Activated CD4-positive, alpha-beta T cell treated with anti-CD3 and anti-CD28 coated beads for 48 hours (primary cell): ENCODE measurements at regions not wholly inside any gene's neighbourhood (a gene's known extent, or its start where the extent isn't known, plus 50 kb on each side); places are given as distances from the start of the nearest gene placed in this dataset.
"Not testable (repeated sequence)": the region's sequence is repeated elsewhere in the genome, so short reads cannot be mapped to it uniquely, and the experiment has no call there.

Experiments
- DNase-seq: peaks from one replicate; pipeline ENCODE4 v3.0.0-alpha.2; 2020

DNA sequence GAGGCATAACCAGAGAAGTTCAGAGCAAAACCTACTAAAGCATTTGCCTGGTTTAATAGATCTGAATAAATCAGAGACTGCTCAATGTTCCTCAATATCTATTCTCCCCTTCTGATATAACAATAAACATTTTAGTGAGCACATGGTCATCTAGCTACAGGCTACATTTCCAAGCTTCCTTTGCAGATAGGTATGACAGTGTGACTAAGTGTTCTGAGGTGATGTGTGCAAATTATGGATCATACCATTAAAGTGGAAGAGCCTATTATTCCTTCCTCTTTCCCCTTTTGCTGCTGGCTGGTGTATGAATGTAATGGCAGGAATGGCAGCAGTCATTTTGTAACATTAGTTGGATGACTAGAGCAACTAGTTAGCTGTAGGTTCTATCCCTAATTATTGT, 285.8 kb upstream of the RASA1 start:
- no peak for DNase-seq

DNA sequence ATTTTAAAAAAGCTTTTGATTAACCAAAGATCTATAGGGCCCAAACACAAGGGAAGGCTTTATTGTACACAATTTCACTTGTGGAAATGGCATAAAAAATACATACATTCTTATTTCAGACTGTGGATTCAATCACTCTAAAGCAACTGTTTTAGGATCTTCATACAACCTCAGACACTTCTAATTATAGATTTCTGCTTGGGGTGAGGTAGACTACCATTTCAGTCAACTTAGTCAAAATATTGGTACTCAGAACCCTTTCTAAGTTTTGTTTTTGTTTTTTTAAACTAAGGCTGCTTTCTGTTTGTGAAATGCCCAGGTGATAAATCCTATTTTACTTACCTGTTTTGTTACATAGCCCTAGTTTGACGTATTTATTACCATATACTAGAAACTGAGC, 284.5 kb upstream of the RASA1 start:
- DNase-seq = no peak

DNA sequence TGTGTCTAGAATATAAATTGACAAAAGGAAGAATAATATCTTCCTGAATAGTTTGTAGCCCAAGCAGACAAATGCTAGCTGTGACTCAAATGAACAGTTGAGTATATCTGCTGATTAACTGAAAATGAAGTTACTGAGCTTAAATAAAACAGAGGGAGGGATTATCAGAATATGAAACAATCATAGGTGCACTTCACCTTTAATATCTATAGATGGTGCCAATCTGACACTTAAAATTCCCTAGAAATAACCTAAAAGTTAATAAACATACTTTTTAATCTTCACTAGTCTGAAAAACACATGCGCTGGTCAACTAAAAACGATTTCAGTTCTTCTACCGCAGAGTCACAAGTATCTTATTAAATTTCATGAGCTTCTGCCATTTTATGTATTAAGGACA, 280.8 kb upstream of the RASA1 start:
- DNase-seq = no peak

DNA sequence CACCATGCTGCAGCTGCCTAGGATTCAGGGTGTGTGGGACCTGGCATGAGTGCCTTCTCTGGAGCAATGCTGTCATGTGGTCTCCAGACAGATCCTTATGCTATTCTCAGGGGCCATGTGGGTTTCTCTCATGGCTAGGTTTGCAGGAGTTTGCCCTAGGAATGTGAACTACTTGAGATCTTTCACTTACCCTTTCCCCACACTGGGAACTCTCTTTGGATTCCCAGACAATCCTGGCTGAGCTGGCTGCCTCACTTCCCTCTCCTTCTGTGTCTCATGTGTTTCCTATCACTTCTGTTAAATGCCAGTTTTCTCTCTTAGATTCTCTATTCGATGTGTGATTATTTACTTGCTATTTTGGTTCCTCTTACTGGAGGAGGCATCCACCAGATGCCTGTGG, 270.2 kb upstream of the RASA1 start:
- no peak for DNase-seq

DNA sequence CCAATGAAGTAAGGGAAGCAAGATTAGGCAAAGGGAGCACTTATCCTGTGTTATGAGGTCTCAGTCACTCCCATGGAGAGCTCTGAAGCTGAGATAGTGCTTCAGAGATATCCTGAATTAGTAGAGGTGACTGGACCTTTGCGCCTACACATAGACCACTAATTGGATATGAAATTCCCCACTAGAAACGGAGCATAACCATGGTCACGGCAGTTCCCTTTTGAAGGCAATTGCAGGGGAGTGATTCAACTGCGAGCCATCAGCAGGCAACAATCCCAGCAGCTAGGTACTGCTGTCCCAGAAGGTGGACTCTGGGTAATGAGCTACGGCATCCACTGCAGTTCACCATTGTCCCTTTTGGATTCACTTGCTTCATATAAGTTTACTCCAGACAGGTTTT, 267.7 kb upstream of the RASA1 start:
- DNase-seq = no peak

DNA sequence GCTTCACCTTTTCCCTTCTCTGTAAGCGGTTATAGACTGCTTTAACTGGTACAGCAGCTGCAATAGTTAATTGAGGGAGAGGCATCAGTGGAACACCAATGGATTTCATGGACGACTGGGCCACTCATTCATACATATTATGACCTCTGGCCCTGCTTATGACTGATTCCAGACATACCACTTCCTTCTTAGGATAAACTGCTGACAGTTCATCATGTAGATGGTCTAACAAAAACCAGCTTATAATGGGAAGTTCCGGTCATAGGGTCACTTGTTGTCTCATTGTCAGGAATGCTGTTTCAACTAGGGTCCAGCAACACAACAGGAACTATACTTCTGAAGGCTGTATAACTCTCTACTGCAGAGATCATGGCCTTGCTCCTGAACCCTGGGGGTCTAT, 265.2 kb upstream of the RASA1 start:
- DNase-seq = no peak

DNA sequence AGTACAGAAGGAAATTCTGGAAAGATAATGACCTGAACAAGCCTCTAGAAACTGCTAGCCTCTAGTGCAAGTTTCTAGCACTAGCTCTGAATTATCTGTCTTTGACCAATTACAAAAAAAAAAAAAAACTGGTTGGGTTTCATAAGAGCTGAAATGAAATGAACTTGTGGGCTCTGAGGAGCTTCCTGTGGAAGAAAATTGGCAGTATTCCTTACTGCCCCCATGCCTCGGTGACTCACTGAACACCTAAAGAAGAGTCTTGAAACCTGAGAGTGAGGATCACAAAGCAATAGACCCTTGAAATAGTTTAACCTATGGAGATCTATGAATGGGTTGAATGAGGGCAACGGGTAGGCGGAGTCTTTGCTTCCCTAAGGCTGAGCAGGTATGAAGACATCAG, 263.6 kb upstream of the RASA1 start:
- DNase-seq = no peak

DNA sequence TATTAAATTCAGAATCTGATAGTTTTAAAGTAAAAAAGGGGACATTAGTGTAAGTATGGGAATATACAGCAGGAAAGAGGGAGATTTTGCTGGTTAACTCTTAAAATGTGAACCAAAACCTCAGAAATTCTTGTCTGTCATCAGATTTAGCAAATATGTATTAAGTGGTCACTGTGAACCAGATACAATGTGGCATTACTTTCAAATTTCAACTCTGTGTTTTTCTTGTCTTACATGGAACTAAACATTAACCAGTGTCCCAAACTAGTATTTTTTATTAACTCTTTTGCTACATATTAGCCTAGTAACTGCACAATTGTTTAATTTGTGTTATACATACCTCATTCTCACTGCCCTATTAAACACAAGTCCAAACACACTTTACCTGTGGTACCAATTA, 259.9 kb upstream of the RASA1 start:
- no peak for DNase-seq

DNA sequence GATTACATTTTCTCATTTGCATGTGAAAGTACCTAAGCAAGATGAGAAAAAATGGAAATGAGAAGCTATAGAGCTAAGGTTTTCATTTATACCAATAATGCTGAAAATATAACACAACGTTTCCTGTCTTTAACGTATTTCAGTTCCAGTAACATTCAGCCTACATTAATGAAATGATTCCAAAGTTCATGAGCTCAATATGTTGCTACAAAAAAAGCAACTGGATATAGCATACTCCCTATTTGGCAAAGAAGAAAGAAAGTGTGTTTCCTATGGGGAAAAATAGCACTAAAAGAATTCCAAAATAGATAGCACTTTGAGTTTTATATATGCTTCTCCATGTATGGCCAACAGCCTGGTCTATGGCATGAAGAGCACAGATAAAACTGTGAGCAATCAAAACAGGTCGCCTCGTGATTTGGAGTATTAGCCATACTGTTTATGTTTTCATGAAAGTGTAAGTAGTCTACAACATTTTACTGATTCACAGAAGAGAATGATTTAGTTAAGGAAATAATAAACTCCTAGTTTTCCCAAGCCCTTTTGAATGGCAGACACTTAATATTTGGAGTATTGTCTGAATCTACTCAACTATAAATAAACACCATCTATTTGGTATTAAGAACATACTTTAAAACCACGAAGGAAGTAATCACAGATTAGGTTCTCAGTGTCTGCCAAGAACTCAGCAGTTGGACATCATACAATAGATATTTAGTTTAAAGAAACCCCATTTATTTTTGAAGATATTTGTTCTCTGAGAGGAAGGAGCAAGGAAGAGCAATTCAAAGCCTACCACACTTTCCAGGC, 258.7 kb upstream of the RASA1 start:
- DNase-seq = no peak

DNA sequence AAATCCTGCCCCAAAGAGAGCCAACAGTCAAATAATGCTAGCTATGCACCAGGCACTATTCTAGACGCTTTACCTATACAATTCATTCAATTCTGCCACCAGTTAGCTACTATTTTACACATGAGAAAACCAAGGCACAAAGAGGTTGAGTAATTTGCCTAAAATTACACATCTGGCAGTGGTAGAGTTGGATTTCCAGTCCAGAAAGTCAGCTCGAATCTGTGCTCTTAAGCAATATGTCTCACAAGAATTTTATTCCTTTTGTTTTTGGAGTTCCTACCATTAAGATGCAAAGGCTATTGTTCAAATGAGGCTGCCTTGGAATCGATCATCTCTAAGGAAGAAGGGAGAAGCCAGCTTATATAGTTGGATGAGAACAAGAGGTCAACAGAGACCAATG, 256.9 kb upstream of the RASA1 start:
- no peak for DNase-seq

DNA sequence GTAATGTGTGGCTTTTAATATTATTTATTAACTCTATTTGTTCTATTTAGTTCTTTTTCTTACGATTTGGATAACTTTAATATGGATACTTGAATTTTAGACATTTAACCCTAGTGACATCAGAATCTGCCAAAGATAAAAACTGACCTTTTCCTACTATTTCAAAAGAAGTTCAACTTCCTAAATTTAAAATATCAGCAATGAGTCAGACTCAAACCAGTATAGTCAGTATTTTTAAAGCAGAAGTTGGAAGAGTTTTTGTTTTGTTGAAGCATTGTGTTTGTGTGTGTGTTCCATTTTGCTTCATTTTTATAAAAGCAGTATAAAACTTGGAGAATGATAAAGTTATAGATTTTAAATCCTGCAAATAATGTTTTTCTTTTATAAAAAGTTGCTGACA, 251.8 kb upstream of the RASA1 start:
- no peak for DNase-seq

DNA sequence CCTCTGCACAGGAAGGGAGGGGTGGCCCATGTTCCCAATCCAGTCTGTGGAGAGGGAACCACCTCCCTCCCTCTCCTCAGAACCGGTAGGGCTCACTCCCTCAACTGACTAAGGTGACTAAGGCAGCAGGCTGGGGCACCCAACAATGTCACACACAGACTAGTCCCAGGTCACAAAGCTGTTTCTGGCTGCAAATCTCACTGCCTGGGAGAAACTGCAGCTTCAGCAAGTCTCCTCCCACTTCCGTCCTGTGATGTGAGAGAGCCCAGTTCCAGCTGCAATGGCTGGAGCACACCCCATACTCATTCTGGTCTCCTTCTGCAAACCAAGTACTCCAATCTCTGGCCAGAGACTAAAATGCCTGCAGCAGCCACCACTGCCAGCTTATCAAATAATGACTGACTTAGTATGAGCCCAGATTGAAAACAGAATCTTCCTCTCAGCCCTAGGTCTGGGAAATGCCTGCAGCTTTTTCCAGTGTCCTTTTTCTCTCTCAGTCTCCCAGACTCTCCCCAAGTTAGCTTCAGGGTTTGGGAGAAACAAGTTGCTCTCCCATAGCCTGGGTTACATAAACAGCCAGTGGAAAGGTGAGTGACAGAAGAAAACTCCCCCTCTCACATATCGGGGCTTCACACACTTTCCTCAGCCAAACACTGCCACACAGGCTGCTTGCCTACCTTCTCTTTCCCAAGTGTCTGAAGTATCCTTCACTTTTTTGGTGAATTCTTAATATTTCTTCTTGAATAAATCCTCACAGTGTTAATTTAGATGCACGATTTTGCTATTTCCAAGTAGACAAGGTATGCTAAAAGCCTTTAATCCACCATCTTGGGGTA, 247.4 kb upstream of the RASA1 start:
- peak; percentile 31 for DNase-seq

DNA sequence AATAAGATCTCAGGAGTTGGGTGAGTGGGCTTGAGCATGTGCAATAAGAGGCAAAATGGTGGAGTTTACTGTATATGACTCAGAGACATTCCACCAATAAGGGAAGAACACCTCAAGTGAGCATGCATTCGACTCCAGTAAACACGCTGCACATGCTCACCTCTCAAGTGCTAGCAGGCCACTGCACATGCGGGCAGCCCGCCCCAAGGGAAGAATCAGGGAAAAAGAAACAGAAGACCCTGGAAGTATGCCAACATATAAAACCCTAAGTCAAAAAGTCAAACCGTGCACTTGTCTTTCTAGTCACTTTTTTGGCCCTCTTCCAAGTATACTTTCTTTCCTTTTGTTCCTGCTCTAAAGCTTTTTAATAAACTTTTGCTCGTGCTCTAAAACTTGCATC, 245.3 kb upstream of the RASA1 start:
- no peak for DNase-seq

DNA sequence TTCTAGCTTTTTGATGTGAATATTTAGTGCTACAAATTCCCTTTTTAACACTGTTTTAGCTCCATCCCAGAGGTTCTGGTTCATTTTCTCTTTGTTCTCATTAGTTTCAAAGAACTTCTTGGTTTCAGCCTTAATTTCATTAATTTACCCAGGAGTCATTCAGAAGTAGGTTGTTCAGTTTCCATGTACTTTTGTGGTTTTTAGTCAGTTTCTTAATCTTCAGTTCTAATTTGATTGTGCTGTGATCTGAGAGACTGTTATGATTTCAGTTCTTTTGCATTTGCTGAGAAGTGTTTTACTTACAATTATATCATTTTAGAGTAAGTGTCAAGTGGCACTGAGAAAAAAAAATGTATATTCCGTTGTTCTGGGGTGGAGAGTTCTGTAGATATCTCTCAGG, 240.1 kb upstream of the RASA1 start:
- no peak for DNase-seq

DNA sequence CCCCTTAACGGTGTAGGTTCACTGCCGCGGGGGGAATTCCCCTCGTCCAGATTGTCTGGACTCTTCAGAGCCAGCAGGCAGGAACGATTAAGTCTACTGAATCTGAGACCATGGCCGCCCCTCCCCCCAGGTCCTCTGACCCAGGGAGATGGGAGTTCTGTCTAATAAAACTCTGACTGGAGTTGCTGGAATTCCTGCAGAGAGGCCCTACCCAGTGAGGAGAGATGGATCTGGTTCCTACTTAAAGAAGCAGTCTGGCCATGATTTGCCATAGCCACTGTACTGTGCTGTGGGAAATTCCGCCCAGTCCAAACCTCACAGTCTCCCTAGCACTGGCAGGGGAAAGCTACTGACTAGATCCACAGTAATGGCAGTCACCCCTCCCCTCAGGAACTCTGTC, 237.7 kb upstream of the RASA1 start:
- DNase-seq = no peak

DNA sequence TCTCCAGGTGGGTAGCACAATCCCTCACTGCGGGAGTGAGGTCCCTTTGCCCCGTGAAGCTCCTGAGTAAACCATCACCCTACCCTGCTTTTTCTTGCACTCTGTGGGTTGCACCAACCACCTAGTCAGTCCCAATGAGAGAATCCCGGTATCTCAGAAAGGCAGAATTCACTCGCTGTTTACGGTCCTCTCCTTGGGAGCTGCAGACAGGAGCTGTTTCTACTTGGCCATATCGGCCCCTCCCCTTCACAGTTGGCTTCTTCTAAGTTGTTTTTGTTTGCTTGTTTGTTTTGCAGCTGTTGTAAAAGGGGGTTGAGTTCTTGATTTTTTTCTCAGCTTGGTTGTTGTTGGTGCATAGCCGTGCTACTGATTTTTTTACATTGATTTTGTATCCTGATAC, 237.0 kb upstream of the RASA1 start:
- DNase-seq = no peak

DNA sequence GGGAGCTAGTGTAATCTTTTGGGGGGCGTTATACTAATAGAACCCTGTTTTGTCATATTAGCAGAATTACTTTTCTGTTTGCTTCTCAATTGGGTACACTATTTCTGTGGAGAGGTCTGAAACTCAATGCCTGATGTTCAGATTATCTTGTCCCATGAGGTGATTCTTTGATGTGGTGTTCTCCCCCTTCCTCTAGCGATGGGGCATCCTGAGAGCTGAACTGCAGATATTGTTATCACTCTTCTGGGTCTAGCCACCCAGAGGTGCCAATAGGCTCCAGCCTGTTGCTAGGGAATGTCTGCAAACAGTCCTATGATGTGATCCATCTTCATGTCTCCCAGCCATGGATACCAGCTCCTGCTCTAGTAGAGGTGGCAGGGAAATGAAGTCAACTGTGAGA, 233.1 kb upstream of the RASA1 start:
- no peak for DNase-seq

DNA sequence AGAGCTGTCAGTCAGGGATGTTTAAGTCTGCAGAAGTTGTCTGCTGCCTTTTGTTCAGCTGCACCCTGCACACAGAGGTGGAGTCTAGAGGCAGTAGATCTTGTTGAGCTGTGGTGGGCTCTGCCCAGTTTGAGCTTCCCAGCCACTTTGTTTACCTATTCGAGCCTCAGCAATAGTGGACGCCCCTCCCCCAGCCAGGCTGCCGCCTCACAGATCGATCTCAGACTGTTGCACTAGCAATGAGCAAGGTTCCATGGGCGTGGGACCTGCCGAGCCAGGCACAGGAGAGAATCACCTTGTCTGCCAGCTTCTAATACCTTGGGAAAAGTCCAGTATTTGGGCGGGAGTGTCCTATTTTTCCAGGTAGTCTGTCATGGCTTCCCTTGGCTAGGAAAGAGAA, 225.1 kb upstream of the RASA1 start:
- DNase-seq = no peak

DNA sequence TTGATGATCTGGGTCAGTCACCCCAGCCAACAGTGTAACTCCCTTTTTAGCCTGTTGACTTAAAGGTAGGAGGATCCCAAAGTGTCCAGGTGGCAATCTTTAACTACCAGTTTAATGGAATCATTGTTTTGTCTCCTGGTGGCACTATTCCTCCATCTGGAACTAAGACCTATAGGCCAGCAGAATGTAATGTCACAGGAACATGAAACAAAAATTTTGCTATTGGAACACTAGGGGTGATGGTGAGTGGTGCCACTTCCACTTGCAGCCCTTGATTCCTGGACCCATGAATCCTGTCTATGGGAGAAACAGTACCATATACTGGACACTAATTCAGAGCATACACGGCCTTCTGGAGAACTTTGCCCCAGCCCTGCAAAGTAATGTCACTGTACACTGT, 219.5 kb upstream of the RASA1 start:
- DNase-seq = no peak

DNA sequence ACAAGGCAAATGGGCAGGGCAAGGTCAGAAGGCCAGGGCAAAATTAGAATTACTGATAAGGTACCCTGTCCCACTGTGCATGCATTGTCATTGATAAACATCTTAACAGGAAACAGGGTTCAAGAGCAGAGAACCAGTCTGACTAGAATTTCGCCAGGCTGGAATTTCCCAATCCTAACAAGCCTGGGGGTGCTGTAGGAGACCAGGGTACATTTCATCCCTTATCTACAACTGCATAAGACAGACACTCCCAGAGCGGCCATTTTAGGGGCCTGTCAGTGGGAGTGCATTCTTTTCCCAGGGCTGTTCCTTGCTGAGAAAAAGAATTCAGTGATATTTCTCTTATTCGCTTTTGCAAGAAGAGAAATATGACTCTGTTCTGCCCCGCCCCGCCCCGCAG, 218.7 kb upstream of the RASA1 start:
- not testable (repeated sequence) for DNase-seq

DNA sequence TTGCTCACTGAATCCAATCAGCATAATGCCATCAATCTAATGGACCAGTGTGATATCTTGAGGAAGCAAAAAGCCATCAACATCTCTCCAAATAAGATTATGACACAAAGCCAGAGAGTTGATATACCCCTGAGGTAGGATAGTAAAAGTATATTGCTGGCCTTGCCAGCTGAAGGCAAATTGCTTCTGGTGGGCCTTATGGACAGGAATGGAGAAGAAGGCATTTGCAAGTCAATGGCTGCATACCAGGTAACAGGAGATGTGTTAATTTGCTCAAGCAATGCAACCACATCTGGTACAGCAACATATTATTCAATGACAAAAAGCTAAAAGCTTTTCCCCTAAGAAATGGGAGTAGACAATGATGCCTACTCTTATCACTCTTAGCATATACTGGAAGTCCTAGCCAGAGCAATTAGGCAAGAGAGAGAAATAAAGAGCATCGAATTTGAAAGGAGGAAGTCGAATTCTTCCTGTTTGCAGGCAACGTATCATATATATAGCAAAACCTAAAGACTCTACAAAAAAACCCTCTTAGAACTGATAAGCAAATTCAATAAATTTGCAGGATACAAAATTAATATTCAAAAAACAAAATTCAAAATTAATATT, 216.1 kb upstream of the RASA1 start:
- no peak for DNase-seq

DNA sequence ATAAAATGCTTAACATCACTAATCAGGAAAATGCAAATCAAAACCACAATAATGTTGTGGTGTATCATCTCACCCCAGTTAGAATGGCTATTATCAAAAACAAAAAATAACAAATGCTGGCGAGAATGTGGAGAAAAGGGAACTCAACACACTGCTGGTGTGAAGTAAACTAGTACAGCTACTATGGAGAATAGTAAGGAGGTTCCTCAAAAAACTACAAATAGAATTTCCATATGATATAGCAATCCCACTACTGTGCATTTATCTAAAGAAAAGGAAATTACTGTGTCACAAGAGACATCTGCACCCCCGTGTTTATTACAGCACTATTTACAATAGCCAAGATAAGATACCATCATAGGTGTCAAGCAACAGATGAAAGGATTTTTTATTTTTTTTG, 214.5 kb upstream of the RASA1 start:
- no peak for DNase-seq

DNA sequence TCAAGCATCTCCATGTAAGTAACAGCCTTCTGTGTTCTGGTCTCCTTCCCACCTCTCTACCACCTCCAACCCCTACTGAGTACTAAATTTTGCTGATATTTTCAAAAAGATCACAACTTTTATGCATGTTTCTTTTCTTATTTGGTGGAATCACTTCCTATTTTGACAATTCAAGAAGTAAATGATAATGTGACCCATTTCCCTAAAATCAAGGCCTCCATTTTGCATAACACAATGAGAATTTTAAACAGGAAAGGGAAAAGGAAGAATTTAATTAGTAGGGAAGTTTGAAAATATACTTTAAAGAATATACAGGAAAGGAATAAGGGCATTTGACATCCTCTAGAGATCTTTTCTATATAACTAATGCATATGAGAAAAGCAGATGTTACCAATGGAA, 212.9 kb upstream of the RASA1 start:
- DNase-seq = no peak

DNA sequence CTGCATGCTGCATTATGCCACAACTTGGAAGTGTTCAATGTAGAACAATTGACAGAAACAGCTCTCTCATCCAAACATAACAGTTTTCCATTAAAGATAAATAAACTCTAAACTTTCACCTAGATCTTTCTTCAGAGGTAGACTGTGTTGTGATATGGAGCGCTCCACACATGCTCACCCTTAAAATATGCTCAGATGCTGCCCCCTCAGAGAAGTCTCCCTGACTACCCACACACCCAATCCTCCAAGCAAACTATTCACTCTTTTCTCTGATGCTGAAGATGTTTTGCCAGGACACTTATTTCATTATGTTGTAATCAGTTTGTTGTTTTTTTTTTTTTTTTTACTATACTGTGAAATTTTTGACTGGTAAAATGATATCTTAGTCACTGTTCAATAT, 206.6 kb upstream of the RASA1 start:
- no peak for DNase-seq
